ENCODE measurements at regions not wholly inside any gene's neighbourhood (a gene's known extent, or its start where the extent isn't known, plus 50 kb on each side); places are given as distances from the start of the nearest gene placed in this dataset.

DNA sequence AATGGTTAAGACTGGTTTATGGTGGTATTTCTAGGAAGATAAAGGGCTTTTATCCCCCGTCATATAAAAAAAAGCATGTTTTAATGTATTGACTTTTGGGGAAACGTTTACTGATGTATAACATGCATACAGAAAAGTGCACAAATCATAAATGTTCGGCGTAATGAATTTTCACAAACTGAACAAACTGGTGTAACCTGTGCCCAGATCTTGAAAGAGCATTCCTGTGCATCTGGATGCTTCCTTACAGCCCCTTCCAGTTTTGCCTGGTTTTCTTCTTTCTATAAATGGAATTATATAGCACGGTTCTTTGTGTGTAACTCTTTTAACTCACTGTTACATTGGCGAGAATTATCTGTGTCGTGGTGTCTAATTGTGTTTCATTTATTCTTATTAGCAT, 693.8 kb upstream of the TBX3 start:
- no peaks in the 10 kb centered on the region for H3K79me2 ChIP-seq (replicated peaks; ENCODE audit: insufficient read depth, low read length)
- H3K27ac ChIP-seq (ENCODE audit: low read length): no peak overlapping the region
- H3K4me2 ChIP-seq (ENCODE audit: low read length): no peak overlapping the region
- TF ChIP-seq TAF1 (IDR thresholded peaks at IDR 0.05; ENCODE audit: low read depth) (no peak), EP300 (conservative IDR thresholded peaks at IDR 0.05; ENCODE audit: poor library complexity, severe bottlenecking) (no peak), POLR2AphosphoS5 (IDR thresholded peaks at IDR 0.05) (no peak), EZH2 (IDR thresholded peaks at IDR 0.05; ENCODE audit: borderline replicate concordance, insufficient read depth, low read length, poor library complexity, severe bottlenecking) (no peak), SMC3 (conservative IDR thresholded peaks at IDR 0.05; ENCODE audit: poor library complexity) (no peak), REST (IDR thresholded peaks at IDR 0.05; ENCODE audit: borderline replicate concordance) (no peak), MXI1 (conservative IDR thresholded peaks at IDR 0.05; ENCODE audit: poor library complexity, severe bottlenecking) (no peak), RAD21 (conservative IDR thresholded peaks at IDR 0.05) (no peak), CTCF (IDR thresholded peaks at IDR 0.05; ENCODE audit: poor library complexity, severe bottlenecking) (no peak)
- no peaks in the 10 kb centered on the region for H3K9me3 ChIP-seq (ENCODE audit: low read length)
- no peaks in the 10 kb centered on the region for H3K36me3 ChIP-seq (ENCODE audit: insufficient read depth, low read length)
- no peak overlapping the region for H3K9ac ChIP-seq (ENCODE audit: low read length)
- H4K20me1 ChIP-seq (ENCODE audit: insufficient read depth): no peaks in the 10 kb centered on the region
- no peaks in the 10 kb centered on the region for H3K27me3 ChIP-seq (ENCODE audit: insufficient read depth, low read depth, low read length)
- no peak overlapping the region for H2AFZ ChIP-seq (ENCODE audit: low read depth, low read length)
- H3K9me2 ChIP-seq (ENCODE audit: insufficient read depth, low read length): no peaks in the 10 kb centered on the region
- H3F3A ChIP-seq (ENCODE audit: insufficient read depth, low read length, poor library complexity, severe bottlenecking): no peaks in the 10 kb centered on the region
- H3K4me3 ChIP-seq (ENCODE audit: low read length): no peak overlapping the region

GRCh38 chr12:115377230-115377629, 693.3 kb upstream of the TBX3 start:
- no peak overlapping the region for H2AFZ ChIP-seq (ENCODE audit: low read depth, low read length)

More at GRCh38 chr12:115377230-115377629, 693.3 kb upstream of the TBX3 start:
- Histone ChIP-seq H3K79me2 (replicated peaks; ENCODE audit: insufficient read depth, low read length) (no peaks in the 10 kb centered on the region), H3K27me3 (ENCODE audit: insufficient read depth, low read depth, low read length) (no peaks in the 10 kb centered on the region), H3K9ac (ENCODE audit: low read length) (no peak overlapping the region), H4K20me1 (ENCODE audit: insufficient read depth) (no peaks in the 10 kb centered on the region), H3K4me3 (ENCODE audit: low read length) (no peak overlapping the region), H3K27ac (ENCODE audit: low read length) (no peak overlapping the region), H3K4me2 (ENCODE audit: low read length) (no peak overlapping the region), H3K36me3 (ENCODE audit: insufficient read depth, low read length) (no peaks in the 10 kb centered on the region), H3K9me2 (ENCODE audit: insufficient read depth, low read length) (no peaks in the 10 kb centered on the region), H3F3A (ENCODE audit: insufficient read depth, low read length, poor library complexity, severe bottlenecking) (no peaks in the 10 kb centered on the region), H3K9me3 (ENCODE audit: low read length) (no peaks in the 10 kb centered on the region)
- TF ChIP-seq SMC3 (conservative IDR thresholded peaks at IDR 0.05; ENCODE audit: poor library complexity) (no peak), CTCF (IDR thresholded peaks at IDR 0.05; ENCODE audit: poor library complexity, severe bottlenecking) (no peak), TAF1 (IDR thresholded peaks at IDR 0.05; ENCODE audit: low read depth) (no peak), EP300 (conservative IDR thresholded peaks at IDR 0.05; ENCODE audit: poor library complexity, severe bottlenecking) (no peak), MXI1 (conservative IDR thresholded peaks at IDR 0.05; ENCODE audit: poor library complexity, severe bottlenecking) (no peak), EZH2 (IDR thresholded peaks at IDR 0.05; ENCODE audit: borderline replicate concordance, insufficient read depth, low read length, poor library complexity, severe bottlenecking) (no peak), REST (IDR thresholded peaks at IDR 0.05; ENCODE audit: borderline replicate concordance) (no peak), POLR2AphosphoS5 (IDR thresholded peaks at IDR 0.05) (no peak), RAD21 (conservative IDR thresholded peaks at IDR 0.05) (no peak)
